H1 (cell line): ENCODE measurements at regions not wholly inside any gene's neighbourhood (a gene's known extent, or its start where the extent isn't known, plus 50 kb on each side); places are given as distances from the start of the nearest gene placed in this dataset.

Experiments used
- BACH1 ChIP-seq: IDR thresholded peaks from 2 replicates; pipeline ENCODE4 v1.6.1; 2012; ENCODE audit warnings: low read length, improper control_type of control experiment
- BRCA1 ChIP-seq: IDR thresholded peaks from 2 replicates; pipeline ENCODE4 v1.6.1; 2012; ENCODE audit warnings: low read depth, low read length, improper control_type of control experiment
- HDAC2 ChIP-seq, 2 experiments: fragments of 300-600 bp in 1 of 2; sonication (generic) in 1 of 2; IDR thresholded peaks; 2 replicates each; pipeline ENCODE4 v1.6.1; 2011 to 2012; ENCODE audit warnings: low read depth in 2 of 2, low read length in 2 of 2, mild to moderate bottlenecking in 2 of 2, moderate library complexity in 2 of 2, borderline replicate concordance in 1 of 2, inconsistent platforms in 1 of 2
- USF2 ChIP-seq: IDR thresholded peaks from 2 replicates; pipeline ENCODE4 v1.6.1; 2011; ENCODE audit warnings: low read length, improper control_type of control experiment
- TF ChIP-seq, protein P1 (sequence below): IDR thresholded peaks from 2 replicates; pipeline ENCODE4 v1.6.1; 2012; ENCODE audit warnings: inconsistent platforms
- TF ChIP-seq, protein P2 (sequence below), 3 experiments: IDR thresholded peaks; 1 replicate in 2 of 3; 2 replicates in 1 of 3; pipeline versions ENCODE4 v1.5.1 to v1.6.1; 2011; ENCODE audit warnings: low read length in 3 of 3, mild to moderate bottlenecking in 3 of 3, inconsistent platforms in 2 of 3, low read depth in 1 of 3, moderate library complexity in 1 of 3; ENCODE audit not compliant: insufficient read depth in 1 of 3; ENCODE audit errors: control extremely low read depth in 1 of 3

DNA sequence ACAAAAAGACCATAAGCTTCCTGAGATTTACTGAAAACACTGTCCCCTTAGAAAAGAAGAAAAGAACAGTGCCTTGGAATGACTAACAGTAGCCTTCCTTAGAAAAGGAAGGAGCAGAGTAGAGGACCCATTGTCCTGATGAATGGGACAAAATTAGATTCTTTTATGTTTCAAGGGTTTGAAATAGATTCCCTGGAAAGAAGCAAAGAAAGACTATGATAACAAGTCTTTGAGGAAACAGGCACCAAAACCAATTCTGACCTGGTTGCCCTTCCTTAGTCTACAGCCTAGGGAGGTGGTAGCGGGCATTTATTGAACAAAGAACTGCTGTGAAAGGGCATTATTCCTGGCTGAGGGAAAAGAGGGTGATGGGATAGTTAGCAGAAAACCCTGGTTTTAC, 1024.8 kb downstream of the TBL1XR1 start (continued):
- TF ChIP-seq, protein P1, sequence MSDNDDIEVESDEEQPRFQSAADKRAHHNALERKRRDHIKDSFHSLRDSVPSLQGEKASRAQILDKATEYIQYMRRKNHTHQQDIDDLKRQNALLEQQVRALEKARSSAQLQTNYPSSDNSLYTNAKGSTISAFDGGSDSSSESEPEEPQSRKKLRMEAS, result no peak
- no peak for TF ChIP-seq USF2
- TF ChIP-seq, protein P2, sequence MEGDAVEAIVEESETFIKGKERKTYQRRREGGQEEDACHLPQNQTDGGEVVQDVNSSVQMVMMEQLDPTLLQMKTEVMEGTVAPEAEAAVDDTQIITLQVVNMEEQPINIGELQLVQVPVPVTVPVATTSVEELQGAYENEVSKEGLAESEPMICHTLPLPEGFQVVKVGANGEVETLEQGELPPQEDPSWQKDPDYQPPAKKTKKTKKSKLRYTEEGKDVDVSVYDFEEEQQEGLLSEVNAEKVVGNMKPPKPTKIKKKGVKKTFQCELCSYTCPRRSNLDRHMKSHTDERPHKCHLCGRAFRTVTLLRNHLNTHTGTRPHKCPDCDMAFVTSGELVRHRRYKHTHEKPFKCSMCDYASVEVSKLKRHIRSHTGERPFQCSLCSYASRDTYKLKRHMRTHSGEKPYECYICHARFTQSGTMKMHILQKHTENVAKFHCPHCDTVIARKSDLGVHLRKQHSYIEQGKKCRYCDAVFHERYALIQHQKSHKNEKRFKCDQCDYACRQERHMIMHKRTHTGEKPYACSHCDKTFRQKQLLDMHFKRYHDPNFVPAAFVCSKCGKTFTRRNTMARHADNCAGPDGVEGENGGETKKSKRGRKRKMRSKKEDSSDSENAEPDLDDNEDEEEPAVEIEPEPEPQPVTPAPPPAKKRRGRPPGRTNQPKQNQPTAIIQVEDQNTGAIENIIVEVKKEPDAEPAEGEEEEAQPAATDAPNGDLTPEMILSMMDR (IDR thresholded peaks at IDR 0.05; ENCODE audit: control extremely low read depth in 1 of 3, insufficient read depth in 1 of 3, low read depth in 1 of 3, low read length in 3 of 3), result no peak
- TF ChIP-seq BRCA1, result no peak
- TF ChIP-seq HDAC2 (IDR thresholded peaks at IDR 0.05; ENCODE audit: borderline replicate concordance in 1 of 2, low read depth in 2 of 2, low read length in 2 of 2), result no peak
- no peak for TF ChIP-seq BACH1
- TF ChIP-seq, all 59 proteins: peak for 2
